ENCODE measurements at regions not wholly inside any gene's neighbourhood (a gene's known extent, or its start where the extent isn't known, plus 50 kb on each side); places are given as distances from the start of the nearest gene placed in this dataset.

GRCh38 chr2:139378373-139378772 lies 598.2 kb upstream of the NXPH2 start:
- Histone ChIP-seq H2BK20ac (ENCODE audit: low read depth, low read length, poor library complexity, severe bottlenecking) (no peak overlapping the region), H2BK15ac (ENCODE audit: low read depth, low read length) (no peak overlapping the region), H3K4ac (ENCODE audit: low read depth, low read length) (no peak overlapping the region), H4K8ac (replicated peaks; ENCODE audit: insufficient read length, low read depth, low read length) (no peak overlapping the region), H4K20me1 (ENCODE audit: control insufficient read depth, insufficient read depth, insufficient read length) (no peaks in the 10 kb centered on the region), H2AFZ (ENCODE audit: low read length) (no peak overlapping the region), H3K23ac (ENCODE audit: insufficient read length, low read depth, low read length) (no peak overlapping the region), H3K9me3 (ENCODE audit: control insufficient read depth, low read depth, low read length) (no peaks in the 10 kb centered on the region), H3K79me1 (ENCODE audit: insufficient read depth, low read depth, low read length, poor library complexity, severe bottlenecking) (no peaks in the 10 kb centered on the region), H3K18ac (ENCODE audit: insufficient read length, low read depth, low read length) (no peak overlapping the region), H3K4me1 (ENCODE audit: insufficient read depth, low read length) (no peaks in the 10 kb centered on the region), H3K56ac (ENCODE audit: insufficient read length, low read depth, low read length) (no peak overlapping the region), H2AK5ac (ENCODE audit: insufficient read length, low read length) (no peak overlapping the region), H3K23me2 (ENCODE audit: insufficient read length, low read depth, low read length, poor library complexity, severe bottlenecking) (no peaks in the 10 kb centered on the region), H2BK12ac (ENCODE audit: insufficient read length, low read depth, low read length) (no peak overlapping the region), H3K9ac (ENCODE audit: extremely low read depth, insufficient read length, low read length) (no peak overlapping the region), H4K5ac (ENCODE audit: insufficient read length, low read depth, low read length) (no peak overlapping the region), H4K91ac (ENCODE audit: insufficient read length, low read depth, low read length) (no peak overlapping the region), H3K27me3 (ENCODE audit: insufficient read depth, low read length) (no peaks in the 10 kb centered on the region), H2BK5ac (ENCODE audit: insufficient read length, low read length) (no peak overlapping the region), H3T11ph (ENCODE audit: low read length) (no peak overlapping the region), H3K27ac (ENCODE audit: insufficient read length, low read depth, low read length) (no peak overlapping the region), H3K79me2 (ENCODE audit: insufficient read depth, low read length) (no peaks in the 10 kb centered on the region), H2BK120ac (ENCODE audit: low read depth, low read length, poor library complexity, severe bottlenecking) (no peak overlapping the region), H3K4me2 (ENCODE audit: insufficient read depth, insufficient read length, low read length) (no peak overlapping the region), H3K14ac (ENCODE audit: insufficient read depth, low read length) (no peak overlapping the region)
- no peak overlapping the region for H3K27ac Mint-ChIP-seq
- DNase-seq: no peak
- peaks cover 0 to 4% of the 10 kb centered on the region in 2 experiments; a peak in 1 of 5 replicates for H3K9me3 Mint-ChIP-seq
- peaks cover 16% of the 10 kb centered on the region for H3K27me3 Mint-ChIP-seq (ENCODE audit: low read depth)
- no peak overlapping the region for H3K4me3 Mint-ChIP-seq
- no peak for TF ChIP-seq CTCF (conservative IDR thresholded peaks at IDR 0.05)
- WGBS (ENCODE audit: extremely low coverage, insufficient read length, low lambda C conversion rate): no CpG with 5 or more reads among the region's 3 CpGs
- H3K4me1 Mint-ChIP-seq: peaks cover 4 to 10% of the 10 kb centered on the region in 2 experiments; a peak in 2 of 4 replicates
- H3K36me3 Mint-ChIP-seq (ENCODE audit: insufficient read depth in 1 of 3, low read depth in 3 of 3): peaks cover 0 to 3% (median 0%) of the 10 kb centered on the region in 3 experiments; a peak in 2 of 7 replicates
